H1 (cell line): ENCODE measurements at regions not wholly inside any gene's neighbourhood (a gene's known extent, or its start where the extent isn't known, plus 50 kb on each side); places are given as distances from the start of the nearest gene placed in this dataset.
"Not testable (repeated sequence)": the region's sequence is repeated elsewhere in the genome, so short reads cannot be mapped to it uniquely, and the experiment has no call there.

Experiments
- CTCF ChIA-PET: fragments of 300-600 bp; sonication (Branson Sonifier 250); formaldehyde crosslinking; loops from one replicate; lab custom pipeline; 2021; ENCODE audit not compliant: partially characterized antibody; lab: Charles Lee
- POLR2A ChIA-PET: fragments of 300-600 bp; sonication (Branson Sonifier 250); formaldehyde crosslinking; loops from one replicate; lab custom pipeline; 2021; ENCODE audit warnings: inconsistent platforms; ENCODE audit not compliant: partially characterized antibody; lab: Charles Lee
- DNase-seq, 2 experiments: peaks; one replicate each; pipeline versions ENCODE4 v3.0.0 to v3.0.0-alpha.2; 2010 to 2022; ENCODE audit warnings: low spot score in 2 of 2, low read depth in 1 of 2, mixed read lengths in 1 of 2
- FAIRE-seq: peaks from 2 replicates; lab custom pipeline; 2011; peaks lifted over from hg19 to GRCh38; lab: Jason Lieb, UNC
- H2AFZ ChIP-seq: 2 replicates; pipeline ENCODE4 v1.8.1; 2012; ENCODE audit warnings: low read length, inconsistent platforms
- H2AK5ac ChIP-seq: 2 replicates; pipeline ENCODE4 v1.6.1; 2013; ENCODE audit warnings: low read depth, low read length
- H2BK120ac ChIP-seq: replicated peaks from 2 replicates; pipeline ENCODE3; 2013; ENCODE audit warnings: low read depth, low read length, inconsistent platforms
- H2BK12ac ChIP-seq: 2 replicates; pipeline ENCODE4 v1.6.1; 2013; ENCODE audit warnings: low read depth, low read length
- H2BK15ac ChIP-seq: 2 replicates; pipeline ENCODE4 v1.6.1; 2013; ENCODE audit warnings: low read length
- H2BK20ac ChIP-seq: 2 replicates; pipeline ENCODE4 v1.6.1; 2013; ENCODE audit warnings: low read length
- H2BK5ac ChIP-seq: 2 replicates; pipeline ENCODE4 v1.6.1; 2013; ENCODE audit warnings: low read depth, low read length
- H3K14ac ChIP-seq: 2 replicates; pipeline ENCODE4 v1.6.1; 2013; ENCODE audit warnings: inconsistent platforms; ENCODE audit not compliant: insufficient read length
- H3K18ac ChIP-seq: 2 replicates; pipeline ENCODE4 v1.6.1; 2013; ENCODE audit warnings: low read length; ENCODE audit errors: extremely low read depth
- H3K23ac ChIP-seq: 2 replicates; pipeline ENCODE4 v1.6.1; 2013; ENCODE audit warnings: inconsistent platforms; ENCODE audit not compliant: insufficient read length
- H3K23me2 ChIP-seq: 2 replicates; pipeline ENCODE4 v1.6.1; 2013; ENCODE audit warnings: low read depth, low read length
- H3K27ac ChIP-seq: 2 replicates; pipeline ENCODE4 v1.6.1; 2011; ENCODE audit warnings: low read depth, low read length, inconsistent platforms
- H3K27me3 ChIP-seq, 4 experiments: replicated peaks in 1 of 4; 1 replicate in 1 of 4; 2 replicates in 3 of 4; pipeline versions ENCODE4 v1.6.1 to v1.8.1; 2011 to 2013; ENCODE audit warnings: low read length in 3 of 4, mild to moderate bottlenecking in 3 of 4, inconsistent platforms in 2 of 4, mixed read lengths in 2 of 4, moderate library complexity in 1 of 4; ENCODE audit not compliant: control insufficient read depth in 3 of 4, insufficient read depth in 3 of 4; ENCODE audit errors: extremely low read depth in 1 of 4
- H3K36me3 ChIP-seq, 4 experiments: 2 replicates each; pipeline versions ENCODE4 v1.6.1 to v1.8.1; 2011 to 2013; ENCODE audit warnings: mild to moderate bottlenecking in 4 of 4, low read length in 3 of 4, moderate library complexity in 2 of 4, control low read depth in 1 of 4, inconsistent platforms in 1 of 4; ENCODE audit not compliant: insufficient read depth in 4 of 4, control insufficient read depth in 2 of 4
- H3K4ac ChIP-seq: replicated peaks from 2 replicates; pipeline ENCODE3; 2013; ENCODE audit warnings: low read length, low read depth, mixed read lengths, inconsistent platforms; ENCODE audit not compliant: insufficient read length
- H3K4me1 ChIP-seq, 4 experiments: replicated peaks in 1 of 4; 1 replicate in 1 of 4; 2 replicates in 3 of 4; pipeline versions ENCODE4 v1.6.1 to v1.8.1; 2011 to 2013; ENCODE audit warnings: low read length in 3 of 4, inconsistent platforms in 2 of 4, mixed read lengths in 1 of 4; ENCODE audit not compliant: insufficient read depth in 4 of 4, control insufficient read depth in 3 of 4
- H3K4me2 ChIP-seq, 2 experiments: 2 replicates each; pipeline versions ENCODE4 v1.6.1 to v1.8.1; 2011 to 2013; ENCODE audit warnings: low read depth in 2 of 2, low read length in 2 of 2, control low read depth in 1 of 2, inconsistent platforms in 1 of 2, mild to moderate bottlenecking in 1 of 2; ENCODE audit not compliant: insufficient read depth in 1 of 2
- H3K4me3 ChIP-seq, 4 experiments: fragments of 200-600, 300-600 bp in 1 of 4; sonication (generic), shearing (Covaris generic), sonication (Bioruptor Twin) in 1 of 4; 2 replicates each; pipeline versions ENCODE4 v1.5.1 to v1.8.1; 2011 to 2016; ENCODE audit warnings: low read length in 4 of 4, low read depth in 3 of 4, control low read depth in 2 of 4, inconsistent platforms in 2 of 4, mild to moderate bottlenecking in 2 of 4, mixed read lengths in 1 of 4, moderate library complexity in 1 of 4; ENCODE audit not compliant: insufficient read depth in 2 of 4; ENCODE audit errors: extremely low read depth in 1 of 4
- H3K56ac ChIP-seq: replicated peaks from 2 replicates; pipeline ENCODE3; 2013; ENCODE audit warnings: low read depth, mild to moderate bottlenecking, mixed read lengths, low read length, inconsistent platforms; ENCODE audit not compliant: insufficient read length
- H3K79me1 ChIP-seq: 2 replicates; pipeline ENCODE4 v1.6.1; 2013; ENCODE audit warnings: low read depth, low read length, control low read depth
- H3K79me2 ChIP-seq, 2 experiments: 2 replicates each; pipeline versions ENCODE4 v1.6.1 to v1.8.1; 2012 to 2013; ENCODE audit warnings: low read length in 2 of 2, mild to moderate bottlenecking in 2 of 2, inconsistent platforms in 1 of 2; ENCODE audit not compliant: insufficient read depth in 2 of 2, control insufficient read depth in 1 of 2
- H3K9ac ChIP-seq, 4 experiments: replicated peaks in 1 of 4; 1 replicate in 1 of 4; 2 replicates in 3 of 4; pipeline versions ENCODE4 v1.6.1 to v1.8.1; 2011 to 2013; ENCODE audit warnings: low read depth in 3 of 4, low read length in 3 of 4, control low read depth in 2 of 4, mild to moderate bottlenecking in 2 of 4, moderate library complexity in 2 of 4, inconsistent platforms in 1 of 4; ENCODE audit errors: extremely low read depth in 1 of 4
- H3K9me3 ChIP-seq, 2 experiments: 2 replicates each; pipeline versions ENCODE4 v1.6.1 to v1.8.1; 2012 to 2013; ENCODE audit warnings: mild to moderate bottlenecking in 2 of 2, moderate library complexity in 2 of 2, control low read depth in 1 of 2, inconsistent platforms in 1 of 2, low read depth in 1 of 2, low read length in 1 of 2, mixed read lengths in 1 of 2; ENCODE audit not compliant: insufficient read depth in 2 of 2
- H4K20me1 ChIP-seq, 2 experiments: replicated peaks in 1 of 2; 2 replicates each; pipeline versions ENCODE3 to v1.8.1; 2011 to 2013; ENCODE audit warnings: inconsistent platforms in 2 of 2, low read length in 2 of 2, mild to moderate bottlenecking in 1 of 2; ENCODE audit not compliant: insufficient read depth in 2 of 2, control insufficient read depth in 1 of 2
- H4K5ac ChIP-seq: 2 replicates; pipeline ENCODE4 v1.6.1; 2013; ENCODE audit warnings: low read length, low read depth, mixed read lengths, inconsistent platforms; ENCODE audit not compliant: insufficient read length
- H4K8ac ChIP-seq: 2 replicates; pipeline ENCODE4 v1.8.0; 2013; ENCODE audit warnings: mild to moderate bottlenecking, moderate library complexity, low read length, inconsistent platforms; ENCODE audit not compliant: insufficient read depth; ENCODE audit errors: extremely low read depth
- H4K91ac ChIP-seq: replicated peaks from 2 replicates; pipeline ENCODE3; 2013; ENCODE audit warnings: low read length, mixed read lengths, inconsistent platforms; ENCODE audit not compliant: insufficient read length
- HDAC2 ChIP-seq, 2 experiments: fragments of 300-600 bp in 1 of 2; sonication (generic) in 1 of 2; IDR thresholded peaks; 2 replicates each; pipeline ENCODE4 v1.6.1; 2011 to 2012; ENCODE audit warnings: low read depth in 2 of 2, low read length in 2 of 2, mild to moderate bottlenecking in 2 of 2, moderate library complexity in 2 of 2, borderline replicate concordance in 1 of 2, inconsistent platforms in 1 of 2
- KDM1A ChIP-seq: fragments of 200-600, 300-600 bp; sonication (generic); IDR thresholded peaks from 2 replicates; pipeline ENCODE4 v1.7.1; 2016; ENCODE audit warnings: mild to moderate bottlenecking, low read length, borderline replicate concordance
- WGBS, 2 experiments: shearing (Covaris generic) in 1 of 2; methylation state at CpG; one replicate each; pipeline versions ENCODE4 v1.1.6 to v1.1.7; 2013 to 2015; ENCODE audit warnings: low lambda C conversion rate in 2 of 2, mixed read lengths in 2 of 2, inconsistent platforms in 1 of 2, low coverage in 1 of 2, missing lambda C conversion rate in 1 of 2; ENCODE audit not compliant: insufficient replicate concordance in 2 of 2, insufficient coverage in 1 of 2, insufficient read length in 1 of 2; ENCODE audit errors: extremely low coverage in 1 of 2, missing lambda C conversion rate in 1 of 2; 5-methylcytosine and 5-hydroxymethylcytosine counted together

GRCh38 chr16:13385156-13386040 lies 484.0 kb downstream of the SHISA9 start:
- not testable (repeated sequence) for H2BK20ac ChIP-seq, H3K27me3 ChIP-seq, DNase-seq, H4K91ac ChIP-seq, H3K9ac ChIP-seq, H3K18ac ChIP-seq, H3K4me2 ChIP-seq, H3K36me3 ChIP-seq, H3K23ac ChIP-seq, H4K8ac ChIP-seq, H3K27ac ChIP-seq, H4K5ac ChIP-seq, H3K4ac ChIP-seq, FAIRE-seq, H2BK15ac ChIP-seq, H3K79me1 ChIP-seq, H3K79me2 ChIP-seq, H3K23me2 ChIP-seq, H2AK5ac ChIP-seq, H2BK120ac ChIP-seq, H2BK12ac ChIP-seq, H4K20me1 ChIP-seq, H2AFZ ChIP-seq, H2BK5ac ChIP-seq, H3K56ac ChIP-seq, H3K4me1 ChIP-seq, H3K14ac ChIP-seq
- POLR2A ChIA-PET: interaction anchor here (1.6 kb wide), 1 partner anchor 33 kb away, joined by 4 read pairs; no protein-coding TSS in a partner anchor
- TF ChIP-seq HDAC2 (IDR thresholded peaks at IDR 0.05; ENCODE audit: borderline replicate concordance in 1 of 2, low read depth in 2 of 2, low read length in 2 of 2) (peak in 1 of 2 experiments; percentile 97; a peak in 1 of 4 replicates), KDM1A (peak; percentile 100)
- CTCF ChIA-PET: interaction anchor here (0.6 kb wide), 1 partner anchor 690 kb away, joined by 3 read pairs; no protein-coding TSS in a partner anchor
- WGBS, 2 experiments: 84% methylated on average over 1 of the region's 1 CpG; no CpG with 5 or more reads in 1 of the 2 experiments
- Histone ChIP-seq H3K9me3 (peaks cover 26 to 30% of the 10 kb centered on the region in 2 experiments), H3K4me3 (peak overlapping the region in 1 of 4 experiments; percentile 39; a peak in 1 of 8 replicates)
